ENCODE measurements at regions not wholly inside any gene's neighbourhood (a gene's known extent, or its start where the extent isn't known, plus 50 kb on each side); places are given as distances from the start of the nearest gene placed in this dataset.

GRCh38 chr14:98708555-98708954 is 563.4 kb downstream of the BCL11B start:
- DNase-seq = no peak
- Histone ChIP-seq H3K4me1 (no peaks in the 10 kb centered on the region), H3K4me3 (replicated peaks in 1 of 3) (no peak overlapping the region), H3K9me3 (no peaks in the 10 kb centered on the region), H3K27ac (no peak overlapping the region), H3K27me3 (no peaks in the 10 kb centered on the region), H3K36me3 (no peaks in the 10 kb centered on the region)
- TF ChIP-seq CTCF (IDR thresholded peaks at IDR 0.05) (no peak), POLR2A (IDR thresholded peaks at IDR 0.05) (no peak)
- intact Hi-C loops (cut with DNase I) = no loop called here

- Histone ChIP-seq H3K4me3 (replicated peaks in 1 of 3) (no peak overlapping the region), H3K36me3 (no peaks in the 10 kb centered on the region), H3K9me3 (no peaks in the 10 kb centered on the region), H3K4me1 (peaks cover 3 to 7% of the 10 kb centered on the region in 2 donors), H3K27me3 (no peaks in the 10 kb centered on the region), H3K27ac (no peak overlapping the region)
- WGBS, 2 donors = 68 to 86% methylated on average over 2 of the region's 2 CpGs
- DNase-seq = no peak
- TF ChIP-seq CTCF (IDR thresholded peaks at IDR 0.05) (no peak), POLR2A (IDR thresholded peaks at IDR 0.05) (no peak)
- intact Hi-C loops (cut with DNase I) = no loop called here
Measured at GRCh38 chr14:98711453-98711852, 560.5 kb downstream of the BCL11B start.

GRCh38 chr14:98714626-98715425 is 557.2 kb downstream of the BCL11B start:
- Histone ChIP-seq H3K27ac (no peak overlapping the region), H3K27me3 (no peaks in the 10 kb centered on the region), H3K4me3 (replicated peaks in 1 of 3) (no peak overlapping the region), H3K9me3 (no peaks in the 10 kb centered on the region), H3K4me1 (peaks cover 3 to 7% of the 10 kb centered on the region in 2 donors), H3K36me3 (no peaks in the 10 kb centered on the region)
- peak; percentile 5 to 9 for DNase-seq
- 42 to 45% methylated on average over 8 of the region's 8 CpGs for WGBS, 2 donors
- TF ChIP-seq CTCF (IDR thresholded peaks at IDR 0.05) (peak in 1 of 6 experiments; percentile 12), POLR2A (IDR thresholded peaks at IDR 0.05) (no peak)
- intact Hi-C loops (cut with DNase I) = no loop called here

- TF ChIP-seq CTCF (IDR thresholded peaks at IDR 0.05) (no peak), POLR2A (IDR thresholded peaks at IDR 0.05) (no peak)
- no peaks in the 10 kb centered on the region for H3K27me3 ChIP-seq
- no peaks in the 10 kb centered on the region for H3K9me3 ChIP-seq
- H3K4me3 ChIP-seq (replicated peaks in 1 of 3) = no peak overlapping the region
- intact Hi-C loops (cut with DNase I) = no loop called here
- no peaks in the 10 kb centered on the region for H3K36me3 ChIP-seq
- DNase-seq = no peak
- H3K4me1 ChIP-seq = peaks cover 3 to 7% of the 10 kb centered on the region in 2 donors
- WGBS, 2 donors = 95 to 99% methylated on average over 7 of the region's 7 CpGs
- no peak overlapping the region for H3K27ac ChIP-seq
Measured at GRCh38 chr14:98716133-98716532, 555.9 kb downstream of the BCL11B start.

GRCh38 chr14:98721061-98721460 is 550.9 kb downstream of the BCL11B start:
- no peak for TF ChIP-seq POLR2A (IDR thresholded peaks at IDR 0.05)
- no peak for TF ChIP-seq CTCF (IDR thresholded peaks at IDR 0.05)
- Histone ChIP-seq H3K27me3 (no peaks in the 10 kb centered on the region), H3K27ac (no peak overlapping the region), H3K4me1 (no peaks in the 10 kb centered on the region), H3K36me3 (no peaks in the 10 kb centered on the region), H3K4me3 (replicated peaks in 1 of 3) (no peak overlapping the region), H3K9me3 (no peaks in the 10 kb centered on the region)
- intact Hi-C loops (cut with DNase I) = no loop called here
- 85 to 90% methylated on average over 1 of the region's 1 CpG for WGBS, 2 donors
- no peak for DNase-seq
